Neuronal stem cell (in vitro differentiated cells): ENCODE measurements at regions not wholly inside any gene's neighbourhood (a gene's known extent, or its start where the extent isn't known, plus 50 kb on each side); places are given as distances from the start of the nearest gene placed in this dataset.

Source experiments
- DNase-seq: peaks from one replicate; pipeline ENCODE4 v3.0.0-alpha.2; 2013; ENCODE audit warnings: low spot score
- H2AFZ ChIP-seq: one replicate; pipeline ENCODE4 v1.6.1; 2013; ENCODE audit warnings: mild to moderate bottlenecking, low read length, inconsistent platforms
- H2AK5ac ChIP-seq: 2 replicates; pipeline ENCODE4 v1.6.1; 2013; ENCODE audit warnings: low read depth, mild to moderate bottlenecking, inconsistent platforms, low read length, moderate library complexity, mixed read lengths
- H2BK120ac ChIP-seq: 2 replicates; pipeline ENCODE4 v1.6.1; 2013; ENCODE audit warnings: low read depth, mild to moderate bottlenecking, inconsistent platforms, low read length, moderate library complexity, mixed read lengths
- H2BK12ac ChIP-seq: one replicate; pipeline ENCODE4 v1.6.1; 2013; ENCODE audit warnings: low read length, inconsistent platforms
- H2BK15ac ChIP-seq: 2 replicates; pipeline ENCODE4 v1.6.1; 2013; ENCODE audit warnings: mild to moderate bottlenecking, low read length, inconsistent platforms, mixed read lengths
- H2BK5ac ChIP-seq: one replicate; pipeline ENCODE4 v1.6.1; 2013; ENCODE audit warnings: inconsistent platforms, mild to moderate bottlenecking, low read length, moderate library complexity
- H3K14ac ChIP-seq: one replicate; pipeline ENCODE4 v1.6.1; 2013; ENCODE audit warnings: low read length, inconsistent platforms
- H3K18ac ChIP-seq: 2 replicates; pipeline ENCODE4 v1.6.1; 2013; ENCODE audit warnings: low read length, inconsistent platforms
- H3K23ac ChIP-seq: 2 replicates; pipeline ENCODE4 v1.6.1; 2013; ENCODE audit warnings: low read depth, mild to moderate bottlenecking, mixed read lengths, low read length, inconsistent platforms; ENCODE audit not compliant: poor library complexity
- H3K27ac ChIP-seq: replicated peaks from 3 replicates; pipeline ENCODE4 v1.5.1; 2013; ENCODE audit warnings: low read length, inconsistent platforms
- H3K27me3 ChIP-seq, 3 experiments: 2 replicates each; pipeline ENCODE4 v1.6.1; 2013; ENCODE audit warnings: low read length in 3 of 3, mild to moderate bottlenecking in 2 of 3, inconsistent platforms in 1 of 3, low read depth in 1 of 3, mixed read lengths in 1 of 3, moderate library complexity in 1 of 3; ENCODE audit not compliant: control insufficient read depth in 3 of 3, insufficient read depth in 3 of 3
- H3K36me3 ChIP-seq, 2 donors: replicated peaks in 1 of 2; 2 replicates each; pipeline ENCODE4 v1.6.1; 2013; ENCODE audit warnings: low read length in 2 of 2; ENCODE audit not compliant: control insufficient read depth in 2 of 2, insufficient read depth in 2 of 2
- H3K4ac ChIP-seq: 2 replicates; pipeline ENCODE4 v1.6.1; 2013; ENCODE audit warnings: inconsistent platforms, mild to moderate bottlenecking, low read length, moderate library complexity
- H3K4me1 ChIP-seq, 2 donors: 1 replicate in 1 of 2; 2 replicates in 1 of 2; pipeline ENCODE4 v1.6.1; 2013; ENCODE audit warnings: low read length in 2 of 2, low read depth in 1 of 2; ENCODE audit not compliant: control insufficient read depth in 2 of 2, insufficient read depth in 1 of 2
- H3K4me2 ChIP-seq: one replicate; pipeline ENCODE4 v1.6.1; 2013; ENCODE audit warnings: mild to moderate bottlenecking, low read length, inconsistent platforms; ENCODE audit not compliant: insufficient read depth, poor library complexity, severe bottlenecking
- H3K4me3 ChIP-seq, 2 donors: 2 replicates each; pipeline ENCODE4 v1.5.1; 2013; ENCODE audit warnings: low read length in 2 of 2, mild to moderate bottlenecking in 2 of 2, inconsistent platforms in 1 of 2, moderate library complexity in 1 of 2
- H3K79me1 ChIP-seq: one replicate; pipeline ENCODE4 v1.6.1; 2013; ENCODE audit warnings: low read depth, mild to moderate bottlenecking, inconsistent platforms, low read length, moderate library complexity
- H3K9ac ChIP-seq: one replicate; pipeline ENCODE4 v1.6.1; 2013; ENCODE audit warnings: mild to moderate bottlenecking, low read depth, low read length, inconsistent platforms; ENCODE audit not compliant: poor library complexity
- H3K9me3 ChIP-seq, 2 donors: replicated peaks in 1 of 2; 2 replicates each; pipeline versions ENCODE3 to v1.6.1; 2013; ENCODE audit warnings: low read length in 2 of 2, mild to moderate bottlenecking in 2 of 2, inconsistent platforms in 1 of 2, low read depth in 1 of 2, mixed read lengths in 1 of 2, moderate library complexity in 1 of 2; ENCODE audit not compliant: control insufficient read depth in 2 of 2, insufficient read depth in 1 of 2
- H4K8ac ChIP-seq: one replicate; pipeline ENCODE4 v1.6.1; 2013; ENCODE audit warnings: low read depth, mild to moderate bottlenecking, inconsistent platforms, low read length, moderate library complexity
- H4K91ac ChIP-seq: one replicate; pipeline ENCODE4 v1.6.1; 2013; ENCODE audit warnings: low read length, low read depth, mild to moderate bottlenecking, inconsistent platforms; ENCODE audit not compliant: poor library complexity
- WGBS, 2 donors: extraction: QIAGEN DNeasy Blood & Tissue Kit; methylation state at CpG; one replicate each; pipeline ENCODE4 v1.1.7; 2013; ENCODE audit warnings: missing lambda C conversion rate in 2 of 2, mixed read lengths in 1 of 2; ENCODE audit not compliant: insufficient read length in 2 of 2, insufficient replicate concordance in 1 of 2; ENCODE audit errors: extremely low coverage in 2 of 2; 5-methylcytosine and 5-hydroxymethylcytosine counted together

GRCh38 chr5:168022446-168023169 is 268.8 kb upstream of the WWC1 start:
- no CpG with 5 or more reads among the region's 16 CpGs for WGBS, 2 donors

GRCh38 chr5:168023191-168023590 is 268.3 kb upstream of the WWC1 start:
- no peak for DNase-seq
- Histone ChIP-seq H4K8ac (no peak overlapping the region), H3K23ac (peak overlapping the region; percentile 39), H2BK5ac (no peak overlapping the region), H3K4me1 (no peaks in the 10 kb centered on the region), H3K27ac (no peak overlapping the region), H4K91ac (no peak overlapping the region), H3K36me3 (no peaks in the 10 kb centered on the region), H3K9me3 (no peaks in the 10 kb centered on the region), H3K18ac (no peak overlapping the region), H2AK5ac (no peak overlapping the region), H3K27me3 (no peaks in the 10 kb centered on the region), H2BK12ac (no peak overlapping the region), H2BK120ac (no peak overlapping the region), H3K4me3 (no peak overlapping the region), H3K4me2 (no peak overlapping the region), H2BK15ac (no peak overlapping the region), H3K79me1 (no peaks in the 10 kb centered on the region), H2AFZ (no peak overlapping the region), H3K4ac (no peak overlapping the region), H3K14ac (no peak overlapping the region), H3K9ac (no peak overlapping the region)
- no CpG with 5 or more reads among the region's 15 CpGs for WGBS, 2 donors

More at GRCh38 chr5:168022446-168023169, 268.8 kb upstream of the WWC1 start:
- Histone ChIP-seq H3K18ac (no peak overlapping the region), H3K27ac (no peak overlapping the region), H3K79me1 (no peaks in the 10 kb centered on the region), H2AFZ (no peak overlapping the region), H3K14ac (no peak overlapping the region), H3K36me3 (no peaks in the 10 kb centered on the region), H3K4ac (no peak overlapping the region), H4K91ac (no peak overlapping the region), H2AK5ac (no peak overlapping the region), H3K23ac (no peak overlapping the region), H3K4me1 (no peaks in the 10 kb centered on the region), H2BK12ac (no peak overlapping the region), H3K9me3 (no peaks in the 10 kb centered on the region), H2BK120ac (no peak overlapping the region), H2BK5ac (no peak overlapping the region), H3K4me3 (no peak overlapping the region), H2BK15ac (no peak overlapping the region), H3K4me2 (no peak overlapping the region), H3K9ac (no peak overlapping the region), H3K27me3 (no peaks in the 10 kb centered on the region), H4K8ac (no peak overlapping the region)
- DNase-seq, result no peak

GRCh38 chr5:168024306-168024705 is 267.1 kb upstream of the WWC1 start:
- H2BK15ac ChIP-seq, result no peak overlapping the region
- no peak overlapping the region for H2BK120ac ChIP-seq
- no peak overlapping the region for H3K4ac ChIP-seq
- no peak overlapping the region for H4K8ac ChIP-seq
- H3K79me1 ChIP-seq, result no peaks in the 10 kb centered on the region
- H3K36me3 ChIP-seq, result no peaks in the 10 kb centered on the region
- no CpG with 5 or more reads among the region's 7 CpGs for WGBS, 2 donors
- H3K27me3 ChIP-seq, result no peaks in the 10 kb centered on the region
- H4K91ac ChIP-seq, result no peak overlapping the region
- H2BK12ac ChIP-seq, result no peak overlapping the region
- H2AFZ ChIP-seq, result no peak overlapping the region
- no peak overlapping the region for H2AK5ac ChIP-seq
- no peak overlapping the region for H3K18ac ChIP-seq
- H3K4me2 ChIP-seq, result no peak overlapping the region
- no peak overlapping the region for H2BK5ac ChIP-seq
- no peak overlapping the region for H3K14ac ChIP-seq
- no peak overlapping the region for H3K9ac ChIP-seq
- H3K4me1 ChIP-seq, result no peaks in the 10 kb centered on the region
- no peak overlapping the region for H3K4me3 ChIP-seq
- H3K23ac ChIP-seq, result no peak overlapping the region
- peaks cover 0 to 5% of the 10 kb centered on the region in 2 donors for H3K9me3 ChIP-seq
- no peak for DNase-seq
- no peak overlapping the region for H3K27ac ChIP-seq

- Histone ChIP-seq H3K18ac (no peak overlapping the region), H2AFZ (no peak overlapping the region), H4K91ac (no peak overlapping the region), H3K4ac (no peak overlapping the region), H3K14ac (no peak overlapping the region), H3K79me1 (no peaks in the 10 kb centered on the region), H2BK120ac (no peak overlapping the region), H3K4me2 (no peak overlapping the region), H2BK15ac (no peak overlapping the region), H2AK5ac (no peak overlapping the region), H3K27me3 (no peaks in the 10 kb centered on the region), H3K9me3 (peaks cover 0 to 11% of the 10 kb centered on the region in 2 donors), H3K9ac (no peak overlapping the region), H3K27ac (no peak overlapping the region), H3K4me1 (peaks cover 0 to 3% of the 10 kb centered on the region in 2 donors), H3K23ac (no peak overlapping the region), H2BK12ac (no peak overlapping the region), H3K36me3 (no peaks in the 10 kb centered on the region), H3K4me3 (no peak overlapping the region), H2BK5ac (no peak overlapping the region), H4K8ac (no peak overlapping the region)
- no CpG with 5 or more reads among the region's 6 CpGs for WGBS, 2 donors
- DNase-seq, result no peak
These were observed 264.4 kb upstream of the WWC1 start for GRCh38 chr5:168027007-168027406.
